Hematopoietic multipotent progenitor cell treated with erythropoietin and hydrocortisone succinate and interleukin-3 and kit ligand, for 6 days (in vitro differentiated cells): ENCODE measurements at regions not wholly inside any gene's neighbourhood (a gene's known extent, or its start where the extent isn't known, plus 50 kb on each side); places are given as distances from the start of the nearest gene placed in this dataset.

Source experiments
- DNase-seq: peaks from one replicate; pipeline ENCODE4 v3.0.0-alpha.2; 2015

DNA sequence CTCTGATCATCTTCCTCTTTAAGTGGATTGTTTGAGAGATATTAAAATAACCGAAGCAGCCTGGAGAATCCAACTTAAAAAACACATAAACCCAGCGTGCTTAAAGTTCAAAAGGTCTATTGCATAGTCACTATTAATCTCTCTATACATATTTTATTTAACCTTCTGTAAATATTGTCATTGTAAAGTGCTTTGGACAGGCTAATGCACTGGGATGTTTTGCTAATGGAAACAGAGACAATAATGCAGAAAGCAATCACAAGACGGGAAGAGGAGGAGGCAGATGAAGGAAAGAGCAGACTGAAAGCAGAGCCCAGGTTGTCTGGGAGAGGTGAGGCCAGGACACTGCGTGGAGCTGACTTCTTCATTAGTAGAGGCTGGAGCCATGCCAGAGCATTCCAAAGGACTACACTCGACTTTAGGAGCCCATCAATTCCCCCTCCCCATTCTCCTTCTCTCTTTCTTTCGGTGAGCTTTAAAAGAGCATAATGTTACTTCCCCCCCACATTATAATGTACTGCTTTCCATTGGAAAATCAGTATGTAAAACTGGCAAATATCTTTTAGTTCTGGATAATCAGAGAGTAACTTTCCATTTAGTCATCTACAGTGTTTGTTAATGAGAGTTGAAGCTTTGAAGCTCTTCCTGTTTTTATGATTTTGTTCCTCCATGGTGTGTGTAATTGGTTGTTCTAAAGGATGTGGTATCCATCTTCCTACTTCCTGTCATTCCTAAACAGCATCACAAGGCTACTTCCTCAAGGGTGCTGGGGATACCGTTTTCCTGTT, 307.3 kb upstream of the MPDZ start:
- no peak for DNase-seq

DNA sequence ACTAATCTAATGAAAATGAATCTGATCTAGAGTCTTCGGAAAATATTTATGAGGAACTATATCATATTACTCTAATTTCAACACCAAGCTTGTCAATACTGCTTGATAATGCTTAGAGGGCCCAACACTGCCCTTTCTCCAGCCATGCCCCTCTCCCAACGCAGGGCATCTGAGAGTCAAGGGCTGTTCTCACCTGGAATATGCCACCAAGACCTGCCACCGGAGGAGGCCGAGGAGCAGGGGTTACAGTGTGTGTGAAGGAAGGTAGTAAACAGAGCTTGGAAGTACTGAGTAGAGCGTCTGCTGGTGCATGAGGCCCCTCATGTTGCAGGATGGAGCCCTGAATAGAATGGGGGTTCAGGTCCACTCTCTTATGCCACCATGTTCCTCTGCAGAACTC, 301.3 kb upstream of the MPDZ start:
- no peak for DNase-seq

DNA sequence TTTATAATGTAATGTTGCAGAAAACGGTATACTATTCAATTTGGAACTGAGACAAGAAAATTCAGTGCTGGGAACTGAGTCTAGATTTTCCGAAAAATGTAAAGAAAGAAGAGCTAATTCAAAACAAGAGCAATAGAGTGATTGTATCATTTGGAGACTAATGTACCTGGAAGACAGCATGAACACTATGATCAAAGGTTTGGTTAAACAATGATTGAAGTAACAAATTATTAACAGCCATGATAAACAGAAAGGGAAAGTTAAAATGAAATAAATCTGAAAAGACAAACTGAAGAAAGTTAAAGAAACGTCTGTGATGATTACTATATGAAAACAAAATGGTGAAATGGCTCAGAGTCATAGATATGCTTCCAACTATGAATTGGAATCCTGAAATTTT, 300.6 kb upstream of the MPDZ start:
- no peak for DNase-seq

DNA sequence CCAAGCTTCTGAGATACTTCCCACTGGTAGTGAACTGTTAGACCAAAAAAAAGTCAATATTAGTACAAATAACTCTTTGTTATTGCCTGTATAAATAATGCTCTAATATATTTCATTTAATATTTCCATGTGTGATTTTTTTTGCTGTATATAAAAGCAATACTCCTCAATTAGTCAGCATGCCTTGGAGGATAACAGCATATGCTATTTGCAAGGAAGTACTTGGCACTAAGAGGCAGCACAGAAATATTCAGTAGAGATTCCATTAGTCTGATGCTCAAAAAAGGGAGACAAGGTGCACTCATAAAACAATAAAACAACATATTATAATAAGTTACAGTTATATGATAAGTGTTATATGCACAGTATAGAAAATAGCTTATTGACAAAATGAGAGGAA, 296.6 kb upstream of the MPDZ start:
- DNase-seq = no peak

DNA sequence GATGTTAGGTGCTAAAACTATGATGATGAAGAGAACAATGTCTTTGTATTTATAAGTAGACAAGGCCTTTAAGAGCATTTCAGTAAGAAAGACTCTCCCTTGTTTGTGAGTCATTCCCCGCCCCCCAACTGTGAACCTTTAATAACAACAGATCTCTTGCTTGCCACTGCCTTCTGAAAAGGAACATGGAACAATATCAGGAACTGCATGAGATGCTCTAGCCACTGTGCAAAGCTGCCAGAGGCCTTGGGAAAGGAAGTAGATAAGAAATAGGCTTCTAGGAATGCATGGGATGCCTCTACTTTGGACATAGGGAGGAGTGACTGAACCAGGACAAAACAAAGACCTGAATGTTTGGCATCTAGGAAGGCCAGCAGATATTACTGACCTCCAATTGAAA, 296.1 kb upstream of the MPDZ start:
- DNase-seq = no peak

DNA sequence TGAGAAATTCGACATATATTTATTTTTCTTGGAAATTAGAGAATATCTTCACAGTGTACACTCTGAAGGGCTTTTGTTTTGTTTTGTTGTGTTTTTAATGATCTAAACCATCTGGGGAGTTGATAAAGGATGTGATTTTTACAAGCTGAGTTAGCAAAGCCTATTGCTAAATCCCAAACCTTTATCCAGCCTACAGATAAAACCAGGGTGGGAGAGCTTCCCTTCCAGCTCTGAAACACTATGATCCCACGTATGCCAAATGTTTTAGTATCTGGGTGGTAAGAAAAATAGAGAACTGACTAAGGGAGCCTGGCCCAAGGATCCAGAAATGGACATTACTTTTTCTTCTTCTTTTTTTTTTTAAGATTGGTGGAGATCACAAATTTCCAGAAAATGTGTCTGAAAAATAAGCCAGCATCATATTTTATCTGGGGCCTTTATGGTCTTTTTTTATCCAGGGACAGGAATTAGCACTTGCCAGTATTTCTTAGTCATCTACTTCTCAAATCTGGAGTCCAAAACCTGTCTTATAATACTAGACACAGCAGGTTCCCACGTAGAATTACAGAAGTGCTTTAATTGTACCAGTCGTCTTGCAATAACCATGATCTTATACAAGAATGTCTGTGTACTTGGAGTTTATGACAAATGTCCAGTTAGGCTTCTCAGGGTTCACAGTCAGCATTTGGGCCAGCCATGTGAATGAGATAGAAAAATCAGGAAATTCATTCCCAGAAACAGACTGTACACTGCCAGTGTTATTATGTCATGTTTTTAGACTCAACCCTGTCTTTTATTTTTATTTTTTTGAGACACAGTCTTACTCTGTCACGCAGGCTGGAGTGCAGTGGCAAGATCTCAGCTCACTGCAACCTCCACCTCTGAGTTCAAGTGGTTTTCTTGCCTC, 290.8 kb upstream of the MPDZ start:
- no peak for DNase-seq

DNA sequence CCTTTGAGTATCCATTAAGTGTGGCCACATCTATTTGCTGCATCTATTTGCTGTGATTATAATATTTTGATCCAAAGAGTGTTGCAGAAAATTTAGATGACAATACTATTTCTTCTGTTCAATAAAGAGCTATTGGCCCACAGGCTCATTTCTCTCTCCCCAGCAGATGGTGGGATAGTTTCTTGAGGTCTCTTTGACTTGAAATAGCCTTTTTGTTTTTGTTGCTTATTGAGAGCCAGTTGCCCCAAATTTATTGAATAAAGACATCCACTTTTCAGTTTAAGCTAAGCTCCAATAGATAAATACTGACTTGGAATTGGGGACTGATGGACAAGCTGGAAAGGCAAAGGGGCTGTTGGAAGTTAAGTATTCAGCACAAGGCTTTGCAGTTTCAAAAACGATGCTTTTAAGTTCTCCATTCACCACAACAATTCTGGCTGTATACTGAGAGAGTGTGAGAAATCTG, 290.1 kb upstream of the MPDZ start:
- no peak for DNase-seq

DNA sequence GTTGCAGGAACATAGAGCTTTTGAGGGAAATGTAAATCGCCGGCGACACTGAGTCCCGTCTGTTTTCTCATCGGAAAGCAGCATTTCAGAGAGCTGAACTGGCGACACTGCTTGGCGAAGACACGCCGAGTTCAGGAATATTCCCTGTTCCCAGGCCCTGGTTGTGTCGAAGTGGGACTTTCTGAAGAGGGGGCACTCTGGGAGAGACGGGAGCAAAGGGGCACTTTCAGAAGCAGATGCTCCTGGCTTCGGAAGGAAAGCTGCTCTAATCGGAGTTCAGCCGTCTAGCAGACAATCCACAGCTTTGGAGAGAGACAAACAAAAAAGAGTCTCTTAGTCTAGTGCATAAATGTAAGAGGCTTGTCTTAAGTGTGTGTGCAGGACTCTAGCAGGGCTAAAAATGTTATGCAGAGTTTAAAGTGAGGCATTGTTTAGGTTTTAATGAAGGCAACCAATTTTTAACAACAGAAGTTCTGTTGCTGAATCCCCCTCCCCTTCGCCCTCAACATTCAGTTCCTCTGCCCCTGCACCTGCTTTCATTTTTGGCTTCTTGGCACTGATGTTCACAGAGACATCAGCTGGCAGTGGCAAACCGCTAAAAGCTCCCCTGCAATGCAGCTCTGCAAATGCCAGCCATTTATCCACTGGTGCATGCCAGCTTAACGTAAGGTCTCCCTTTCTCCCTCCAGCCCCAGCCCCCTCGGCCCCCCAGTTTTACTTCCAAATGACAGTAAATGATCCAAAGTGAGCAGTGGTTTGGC, 289.5 kb upstream of the MPDZ start:
- no peak for DNase-seq

DNA sequence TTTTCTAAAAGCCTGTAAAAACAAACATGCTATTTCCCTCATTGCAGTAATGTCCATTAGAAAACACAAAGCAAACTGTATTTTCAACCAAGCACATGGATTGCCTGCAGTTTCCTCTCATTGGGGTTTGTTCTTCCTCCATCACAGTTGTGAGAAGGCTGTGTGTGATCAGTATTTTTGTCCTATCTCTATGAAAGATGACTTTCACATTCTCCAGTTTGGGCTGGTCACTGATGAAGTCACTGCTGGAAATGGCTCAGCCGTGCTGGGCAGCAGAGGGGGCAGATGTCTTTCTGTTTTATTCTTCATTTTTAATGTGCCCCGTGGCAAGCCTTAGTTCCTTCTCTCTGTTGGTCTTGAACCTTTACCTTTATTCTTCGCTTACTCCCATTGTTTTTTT, 288.9 kb upstream of the MPDZ start:
- no peak for DNase-seq

DNA sequence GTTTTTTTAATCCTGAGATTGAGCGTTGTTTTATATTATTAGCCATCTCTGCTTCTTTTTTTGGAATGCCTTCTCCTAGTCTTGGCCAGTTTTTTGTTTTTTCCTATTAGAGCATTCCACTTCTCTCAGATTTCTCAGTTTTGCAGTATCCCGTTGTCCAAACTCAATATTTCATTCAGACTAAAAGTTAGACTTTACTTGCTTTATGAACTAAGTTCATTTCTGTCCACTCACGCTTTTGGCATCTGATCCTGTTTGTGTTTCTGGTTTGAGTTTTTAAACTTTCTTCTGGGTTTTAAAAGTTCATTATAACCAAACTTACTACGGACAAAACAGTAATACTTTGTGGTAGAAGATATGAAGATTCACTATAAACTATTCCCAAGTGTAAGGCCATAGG, 288.3 kb upstream of the MPDZ start:
- DNase-seq = no peak

DNA sequence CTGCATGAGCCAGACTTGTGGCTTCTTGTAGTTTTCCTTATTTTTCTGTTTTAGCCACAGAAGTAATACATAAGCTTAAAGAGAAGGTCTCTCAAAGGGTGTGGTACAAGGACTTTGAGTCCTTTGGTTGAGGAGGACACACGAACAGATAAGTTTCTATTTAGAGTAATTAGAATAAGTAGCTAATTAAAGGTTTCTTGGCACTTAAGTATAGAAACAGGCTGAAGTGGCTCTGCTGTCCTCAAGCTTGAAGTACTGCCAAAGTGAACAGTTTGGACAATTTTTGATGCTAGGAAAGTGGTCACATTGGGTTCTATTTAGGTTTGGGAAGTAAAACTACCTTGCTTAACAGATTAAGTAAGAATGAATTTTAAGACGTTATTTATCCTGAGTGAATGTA, 278.3 kb upstream of the MPDZ start:
- no peak for DNase-seq

DNA sequence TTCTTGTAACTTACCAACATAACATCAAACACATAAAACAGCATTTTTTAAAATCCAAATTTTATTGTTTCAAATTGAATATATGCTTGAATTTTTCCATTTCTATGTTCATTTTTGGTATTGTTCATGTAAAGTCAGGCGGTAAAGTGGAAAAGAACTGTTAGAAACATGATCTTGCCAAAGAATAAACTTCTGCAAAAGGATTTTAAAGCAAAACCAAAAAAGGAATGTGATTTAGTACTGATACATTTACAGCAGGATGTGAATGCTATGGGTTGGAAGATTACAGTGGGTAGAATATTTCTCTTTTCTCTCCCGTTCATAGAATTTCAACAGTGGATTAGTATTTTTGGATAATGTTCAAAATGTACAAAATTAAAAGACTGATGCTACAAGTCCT, 277.2 kb upstream of the MPDZ start:
- DNase-seq = no peak

DNA sequence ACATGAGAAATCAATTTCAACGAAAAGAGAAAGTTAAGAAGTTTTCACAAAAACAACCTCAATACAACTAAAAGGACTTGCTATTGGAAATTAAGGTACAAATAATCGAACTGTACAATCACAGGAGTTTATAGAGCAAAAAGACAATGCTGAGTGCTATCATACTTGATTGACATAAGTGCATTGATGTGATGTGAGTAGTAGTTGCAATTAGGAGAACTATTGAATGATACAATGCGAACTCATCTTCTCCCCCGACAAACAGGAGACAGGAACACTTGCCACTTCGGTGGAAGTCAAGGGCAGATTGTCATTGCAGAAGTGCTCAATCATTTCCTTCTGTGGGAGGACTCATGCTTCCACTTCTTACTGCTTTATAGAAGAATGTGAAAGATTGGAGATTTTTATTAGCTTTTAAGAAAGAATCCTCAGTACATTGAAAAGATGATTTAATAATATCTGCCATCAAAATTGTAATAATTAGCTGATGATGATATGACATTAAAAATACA, 276.6 kb upstream of the MPDZ start:
- DNase-seq = no peak

DNA sequence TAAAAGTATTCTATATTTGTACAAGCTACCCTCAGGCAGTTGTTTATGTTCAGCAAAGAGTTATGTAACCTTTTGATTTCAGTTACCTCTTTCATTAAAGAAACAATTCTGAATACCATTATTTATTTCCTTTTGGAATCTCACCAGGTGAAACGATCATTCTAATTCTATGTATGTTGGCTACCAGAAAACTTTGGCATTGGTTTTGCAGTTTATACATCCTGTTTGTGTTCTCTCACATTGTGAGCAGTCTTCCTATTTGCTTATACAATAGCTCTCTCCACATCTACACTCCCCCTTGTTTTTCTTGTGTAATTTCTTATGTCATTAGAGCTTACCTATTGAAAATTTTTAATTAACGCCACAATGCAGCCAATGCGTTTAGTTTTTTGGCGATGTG, 276.0 kb upstream of the MPDZ start:
- DNase-seq = no peak

DNA sequence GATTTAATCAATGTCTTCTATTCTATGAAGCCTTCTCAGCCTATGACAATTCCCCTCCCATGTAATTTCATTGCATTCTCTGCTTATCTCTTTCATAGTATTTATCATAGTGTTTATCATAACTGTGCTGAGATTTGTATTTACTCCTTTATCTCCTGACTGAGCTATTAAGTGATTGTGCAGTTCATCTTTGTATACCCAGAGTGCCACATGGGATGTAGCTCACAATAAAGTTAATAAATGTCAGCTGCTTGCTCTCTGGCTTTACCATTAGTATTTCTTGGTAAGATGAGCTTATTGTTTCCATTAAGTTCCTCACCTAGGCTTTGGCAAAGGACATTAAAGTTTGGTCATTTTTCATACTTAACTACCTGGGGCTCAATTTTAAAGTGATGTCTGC, 275.1 kb upstream of the MPDZ start:
- DNase-seq = no peak

DNA sequence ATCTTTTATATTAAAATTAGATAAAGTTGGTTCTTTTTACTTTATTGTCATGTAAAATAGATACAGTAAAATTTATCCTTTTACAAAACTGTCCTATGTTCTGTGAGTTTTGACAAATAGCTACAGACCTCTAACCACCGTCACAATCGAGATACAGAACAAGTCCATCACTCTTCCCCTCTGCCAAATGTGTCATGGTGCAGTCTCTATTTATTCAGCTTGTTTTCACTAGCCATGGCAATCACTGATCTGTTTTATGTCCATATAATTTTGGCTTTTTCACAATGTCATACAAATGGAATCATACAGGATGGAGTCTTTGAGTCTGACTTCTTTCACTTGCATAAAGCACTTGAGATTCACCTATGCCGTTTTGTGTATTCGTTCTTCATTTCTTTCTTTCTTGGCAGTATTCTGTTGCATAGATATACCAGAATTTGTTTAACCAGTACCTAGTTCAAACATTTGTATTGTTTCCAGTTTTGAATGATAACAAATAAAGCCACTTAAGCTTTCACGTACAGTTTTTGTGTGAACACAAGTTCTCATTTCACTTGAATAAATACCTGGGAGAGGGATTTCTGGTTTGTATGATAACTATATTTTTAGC, 273.2 kb upstream of the MPDZ start:
- DNase-seq = no peak

DNA sequence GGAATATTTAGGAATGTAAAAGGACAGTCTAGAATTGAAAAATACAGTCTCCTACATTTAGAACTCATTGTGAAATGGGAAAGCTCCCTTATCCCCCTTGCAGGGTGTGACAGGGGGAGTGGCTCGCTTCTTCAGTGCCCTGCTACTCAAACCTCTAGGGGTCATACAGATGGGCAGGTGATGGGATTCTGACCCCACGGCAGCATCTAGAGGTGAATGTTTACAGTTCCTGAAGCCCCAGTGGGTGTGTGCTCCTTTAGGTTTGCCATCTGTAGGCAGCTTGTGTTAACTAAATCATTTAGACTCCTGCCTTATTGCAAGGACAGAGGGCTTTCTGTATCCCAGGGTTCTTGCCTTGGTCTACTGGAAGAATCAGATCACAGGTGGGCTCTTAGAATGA, 271.0 kb upstream of the MPDZ start:
- no peak for DNase-seq

DNA sequence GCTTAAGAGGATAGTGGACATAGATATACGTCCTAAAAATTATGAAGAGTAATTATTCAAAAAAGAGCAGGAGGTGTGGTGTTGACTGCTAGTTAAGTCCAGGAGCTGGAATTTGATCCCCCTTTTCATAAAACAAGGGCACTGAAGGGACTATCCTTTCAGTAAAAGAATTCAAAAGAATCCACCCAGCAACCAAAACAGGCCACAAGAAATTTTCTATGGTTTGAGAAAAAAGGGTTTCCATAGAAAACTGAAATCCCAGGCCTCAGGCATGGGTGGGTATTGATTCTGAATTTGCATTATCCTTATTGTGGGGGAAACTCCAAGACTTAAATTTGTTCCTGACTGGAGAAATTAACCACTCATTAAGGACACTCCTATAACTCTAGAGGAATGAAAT, 269.0 kb upstream of the MPDZ start:
- DNase-seq = no peak

DNA sequence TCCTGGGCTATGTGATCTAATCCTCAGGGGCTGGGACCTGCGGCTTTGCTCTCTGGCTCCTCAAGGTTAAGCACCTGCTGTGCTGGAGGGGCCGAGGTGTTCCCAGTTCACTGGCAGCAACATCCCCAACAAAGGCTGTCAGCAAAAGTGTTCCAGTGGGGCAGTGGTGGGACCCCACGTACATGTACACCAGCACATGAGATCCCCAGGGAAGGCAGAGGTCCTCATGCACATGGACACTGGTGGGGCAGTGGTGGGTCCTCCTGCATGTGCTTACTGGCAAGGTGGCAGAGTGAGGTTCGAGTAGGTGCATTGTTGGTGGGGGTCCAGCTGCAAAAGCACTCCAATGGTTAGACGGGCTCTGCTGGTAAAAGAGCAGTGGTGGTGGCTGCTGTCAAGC, 255.6 kb upstream of the MPDZ start:
- no peak for DNase-seq

DNA sequence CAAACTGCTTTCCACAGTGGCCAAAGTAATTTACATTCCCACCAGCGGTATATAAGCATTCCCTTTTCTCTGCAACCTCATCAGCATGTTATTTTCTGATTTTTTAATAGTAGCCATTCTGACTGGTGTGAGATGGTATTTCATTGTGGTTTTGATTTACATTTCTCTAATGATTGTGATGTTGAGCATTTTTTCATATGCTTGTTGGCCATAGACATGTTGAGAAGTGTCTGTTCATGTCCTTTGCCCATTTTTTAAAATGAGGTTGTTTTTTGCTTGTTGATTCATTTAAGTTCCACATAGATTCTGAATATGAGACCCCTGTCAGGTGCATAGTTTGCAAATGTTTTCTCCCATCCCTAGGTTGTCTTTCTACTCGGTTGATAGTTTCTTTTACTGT, 254.5 kb upstream of the MPDZ start:
- DNase-seq = no peak

DNA sequence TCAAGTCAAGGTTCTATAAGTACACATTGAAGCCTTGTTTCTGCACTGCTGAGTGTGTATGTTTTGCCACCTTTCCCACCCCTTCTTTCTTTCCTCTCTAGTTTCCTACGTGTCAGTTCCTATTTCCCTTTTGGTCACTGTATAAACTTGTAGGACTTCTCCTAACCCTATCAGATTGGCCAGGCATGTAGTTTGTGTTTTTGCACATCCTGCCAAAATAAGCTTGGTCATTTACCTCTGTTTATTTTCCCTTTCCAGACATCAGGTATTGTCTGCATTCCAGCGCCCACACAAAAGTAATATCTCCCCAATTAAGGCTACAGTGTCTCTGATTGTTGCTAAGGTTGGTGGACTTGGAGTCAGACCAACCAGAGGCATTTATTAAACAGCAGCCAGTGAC, 252.9 kb upstream of the MPDZ start:
- DNase-seq = no peak

DNA sequence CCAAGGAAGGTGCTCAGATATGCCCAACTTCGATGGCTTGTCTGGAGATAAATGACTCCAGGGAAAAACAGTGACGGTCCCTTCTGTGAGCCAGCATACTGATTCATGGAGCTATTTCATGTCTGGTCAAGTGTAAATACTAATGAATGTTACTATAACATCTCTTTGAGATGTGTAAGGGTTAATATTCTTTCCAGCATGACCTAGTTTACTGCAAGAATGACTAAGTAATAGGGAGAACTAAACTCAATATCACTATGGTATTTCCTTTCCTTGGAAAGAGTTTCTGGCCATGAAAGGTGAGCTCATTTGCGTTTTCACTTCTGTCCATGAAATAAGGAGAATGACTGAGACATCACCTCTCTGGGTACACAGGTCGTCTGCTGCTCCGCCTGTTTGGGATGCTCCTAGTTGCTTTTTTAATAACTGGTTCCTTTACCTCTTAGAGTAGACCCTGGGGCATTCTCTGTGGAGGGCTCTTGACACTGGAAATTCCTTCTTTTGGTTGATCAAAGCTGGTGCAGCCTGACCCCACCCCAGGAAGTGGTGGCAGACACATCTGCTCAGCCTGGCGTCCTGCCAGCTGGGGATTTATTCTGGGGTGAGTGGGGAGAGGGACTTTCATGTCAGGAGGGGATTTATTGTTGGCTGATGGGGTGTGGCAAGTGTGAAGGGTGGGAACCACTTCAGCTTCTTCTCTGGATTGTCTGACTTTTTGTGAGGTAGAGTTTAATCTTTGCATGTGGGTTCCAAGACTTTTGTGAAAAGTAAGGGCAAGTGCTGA, 250.0 kb upstream of the MPDZ start:
- DNase-seq = no peak
